GM23248 (cell line): ENCODE measurements at regions not wholly inside any gene's neighbourhood (a gene's known extent, or its start where the extent isn't known, plus 50 kb on each side); places are given as distances from the start of the nearest gene placed in this dataset.

Experiments
- DNase-seq: peaks from one replicate; pipeline ENCODE4 v3.0.0-alpha.2; 2015
- H2AFZ ChIP-seq: fragments of 200-600 bp; sonication (generic); 2 replicates; pipeline ENCODE4 v1.6.1; 2016; ENCODE audit warnings: antibody characterized with exemption
- H3F3A ChIP-seq: fragments of 200-600 bp; sonication (generic); 2 replicates; pipeline ENCODE4 v1.6.1; 2016; ENCODE audit warnings: mild to moderate bottlenecking, antibody characterized with exemption, mixed run types; ENCODE audit not compliant: insufficient read depth
- H3K27ac ChIP-seq: fragments of 200-600 bp; sonication (generic); 2 replicates; pipeline ENCODE4 v1.5.1; 2016; ENCODE audit warnings: mild to moderate bottlenecking
- H3K27me3 ChIP-seq: fragments of 200-600 bp; sonication (generic); replicated peaks from 2 replicates; pipeline ENCODE4 v1.6.1; 2016; ENCODE audit warnings: mild to moderate bottlenecking; ENCODE audit not compliant: insufficient read depth
- H3K36me3 ChIP-seq: fragments of 200-600 bp; sonication (generic); 2 replicates; pipeline ENCODE4 v1.6.1; 2016; ENCODE audit warnings: low read depth, mild to moderate bottlenecking
- H3K4me1 ChIP-seq: fragments of 200-600 bp; sonication (generic); 2 replicates; pipeline ENCODE4 v1.6.1; 2016; ENCODE audit warnings: mild to moderate bottlenecking; ENCODE audit not compliant: insufficient read depth
- H3K4me2 ChIP-seq: fragments of 200-600 bp; sonication (generic); one replicate; pipeline ENCODE4 v1.6.1; 2016; ENCODE audit warnings: mild to moderate bottlenecking; ENCODE audit not compliant: unreplicated experiment
- H3K4me3 ChIP-seq: fragments of 200-600 bp; sonication (generic); 2 replicates; pipeline ENCODE4 v1.5.1; 2016; ENCODE audit warnings: mild to moderate bottlenecking
- H3K79me2 ChIP-seq: fragments of 200-600 bp; sonication (generic); 2 replicates; pipeline ENCODE4 v1.6.1; 2016; ENCODE audit warnings: mild to moderate bottlenecking; ENCODE audit not compliant: insufficient read depth
- H3K9ac ChIP-seq: fragments of 200-600 bp; sonication (generic); 2 replicates; pipeline ENCODE4 v1.6.1; 2016; ENCODE audit warnings: mild to moderate bottlenecking
- H3K9me2 ChIP-seq: fragments of 200-600 bp; sonication (generic); 2 replicates; pipeline ENCODE4 v1.6.1; 2016; ENCODE audit warnings: mixed run types, mild to moderate bottlenecking, moderate library complexity; ENCODE audit not compliant: insufficient read depth
- H3K9me3 ChIP-seq: fragments of 200-600 bp; sonication (generic); one replicate; pipeline ENCODE4 v1.6.1; 2017; ENCODE audit warnings: low read depth
- H4K20me1 ChIP-seq: fragments of 200-600 bp; sonication (generic); 2 replicates; pipeline ENCODE4 v1.6.0; 2016; ENCODE audit not compliant: insufficient read depth
- EZH2 ChIP-seq: fragments of 200-600 bp; sonication (generic); IDR thresholded peaks from 2 replicates; pipeline ENCODE4 v1.6.1; 2018; ENCODE audit warnings: antibody characterized with exemption, mild to moderate bottlenecking; ENCODE audit not compliant: insufficient read depth, poor library complexity, severe bottlenecking
- EZH2phosphoT487 ChIP-seq: fragments of 200-600 bp; sonication (generic); IDR thresholded peaks from 2 replicates; pipeline ENCODE4 v1.6.1; 2018; ENCODE audit warnings: antibody characterized with exemption, moderate library complexity, mild to moderate bottlenecking, low read depth; ENCODE audit not compliant: insufficient read depth
- WGBS, 2 experiments: methylation state at CpG; one replicate each; pipeline ENCODE4 v1.1.6; 2015 to 2017; ENCODE audit warnings: low lambda C conversion rate in 2 of 2, low coverage in 1 of 2; ENCODE audit errors: missing lambda C conversion rate in 2 of 2; 5-methylcytosine and 5-hydroxymethylcytosine counted together
- in situ Hi-C: fragments of 300-500 bp; cut with MboI; formaldehyde crosslinking; loops from 2 replicates; pipeline ENCODE4 v1.15.0; 2020

DNA sequence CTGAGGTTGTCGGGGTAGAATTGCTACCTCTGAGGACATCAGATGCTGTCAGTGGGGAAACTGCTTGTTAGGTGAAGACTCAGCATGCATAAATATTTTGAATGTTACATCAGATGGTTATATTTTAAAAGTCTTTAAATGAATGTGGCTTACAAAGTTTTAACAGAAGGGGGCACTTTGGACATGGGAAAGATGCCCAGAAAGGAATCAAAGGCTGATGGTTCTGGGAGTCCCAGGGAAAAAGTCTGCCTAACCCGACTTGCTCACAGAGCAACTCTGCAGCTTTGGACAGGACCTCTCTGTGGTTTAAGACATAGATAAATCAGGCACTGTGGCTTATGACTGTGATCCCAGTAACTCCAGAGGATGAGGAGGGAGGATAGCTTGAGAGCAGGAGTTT is 474.9 kb downstream of the ATP23 start:
- H3K9me3 ChIP-seq: no peaks in the 10 kb centered on the region
- H3K27ac ChIP-seq: peak overlapping the region; percentile 96
- peaks cover 64% of the 10 kb centered on the region for H3K4me1 ChIP-seq
- no peaks in the 10 kb centered on the region for H3K79me2 ChIP-seq
- H3F3A ChIP-seq: peaks cover 58% of the 10 kb centered on the region
- H3K9ac ChIP-seq: peak overlapping the region; percentile 60
- 0% methylated on average over 2 of the region's 2 CpGs for WGBS, 2 experiments
- no peaks in the 10 kb centered on the region for H3K36me3 ChIP-seq
- no peak for TF ChIP-seq EZH2phosphoT487
- TF ChIP-seq EZH2: no peak
- H3K4me2 ChIP-seq: peak overlapping the region; percentile 52
- H3K27me3 ChIP-seq: no peaks in the 10 kb centered on the region
- peak; percentile 85 for DNase-seq
- H3K9me2 ChIP-seq: no peaks in the 10 kb centered on the region
- in situ Hi-C loops: no loop called here
- no peak overlapping the region for H3K4me3 ChIP-seq
- peak overlapping the region; percentile 65 for H2AFZ ChIP-seq
- H4K20me1 ChIP-seq: no peaks in the 10 kb centered on the region

DNA sequence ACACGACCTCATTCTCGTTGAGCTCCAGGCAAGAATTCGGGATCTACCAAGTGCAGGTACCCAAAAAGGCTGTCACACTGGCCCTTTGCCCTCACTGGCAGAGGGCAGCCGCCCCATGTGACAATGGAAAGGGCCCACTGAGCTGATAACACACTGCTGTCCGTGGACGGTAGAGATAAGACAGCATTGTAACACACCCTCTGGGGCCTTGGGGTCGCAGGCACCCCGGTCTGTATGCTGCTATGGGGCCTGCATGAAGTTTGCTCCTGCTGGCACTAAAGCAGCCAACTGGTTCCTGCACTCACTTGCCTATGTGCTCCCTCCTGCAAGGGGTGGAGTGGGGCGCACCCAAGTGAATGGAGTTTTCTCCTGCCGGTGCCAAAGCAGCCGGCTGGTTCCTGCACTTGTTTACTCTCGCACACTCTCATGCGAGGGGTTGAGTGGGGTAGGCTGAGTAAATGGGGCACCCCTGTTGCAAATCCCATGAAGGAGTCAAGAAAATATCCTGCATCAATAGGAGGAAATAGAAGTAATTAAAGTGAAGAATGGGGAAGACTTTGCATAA is 477.9 kb downstream of the ATP23 start:
- in situ Hi-C loops: no loop called here
- no peaks in the 10 kb centered on the region for H3K36me3 ChIP-seq
- H3K27ac ChIP-seq: no peak overlapping the region
- H3F3A ChIP-seq: peaks cover 49% of the 10 kb centered on the region
- H3K9me2 ChIP-seq: no peaks in the 10 kb centered on the region
- H3K4me2 ChIP-seq: no peak overlapping the region
- no peak overlapping the region for H2AFZ ChIP-seq
- no peaks in the 10 kb centered on the region for H3K79me2 ChIP-seq
- TF ChIP-seq EZH2 (no peak), EZH2phosphoT487 (no peak)
- no peak overlapping the region for H3K9ac ChIP-seq
- no peak overlapping the region for H3K4me3 ChIP-seq
- WGBS, 2 experiments: 97 to 98% methylated on average over 13 of the region's 13 CpGs
- H4K20me1 ChIP-seq: no peaks in the 10 kb centered on the region
- peaks cover 49% of the 10 kb centered on the region for H3K4me1 ChIP-seq
- no peaks in the 10 kb centered on the region for H3K27me3 ChIP-seq
- H3K9me3 ChIP-seq: no peaks in the 10 kb centered on the region
- no peak for DNase-seq

- Histone ChIP-seq H3K9me2 (no peaks in the 10 kb centered on the region), H3K79me2 (no peaks in the 10 kb centered on the region), H3K27me3 (no peaks in the 10 kb centered on the region), H3K36me3 (no peaks in the 10 kb centered on the region), H3K4me1 (peaks cover 51% of the 10 kb centered on the region), H4K20me1 (no peaks in the 10 kb centered on the region), H3K4me2 (peak overlapping the region; percentile 53), H3K9me3 (no peaks in the 10 kb centered on the region), H3F3A (peaks cover 52% of the 10 kb centered on the region), H2AFZ (no peak overlapping the region), H3K27ac (peak overlapping the region; percentile 78), H3K4me3 (no peak overlapping the region), H3K9ac (peak overlapping the region; percentile 54)
- in situ Hi-C loops: no loop called here
- DNase-seq: peak; percentile 55
- no peak for TF ChIP-seq EZH2phosphoT487
- no peak for TF ChIP-seq EZH2
- WGBS, 2 experiments: 53 to 57% methylated on average over 1 of the region's 1 CpG
Observed at GRCh38 chr12:58419905-58420304, 478.5 kb downstream of the ATP23 start.

DNA sequence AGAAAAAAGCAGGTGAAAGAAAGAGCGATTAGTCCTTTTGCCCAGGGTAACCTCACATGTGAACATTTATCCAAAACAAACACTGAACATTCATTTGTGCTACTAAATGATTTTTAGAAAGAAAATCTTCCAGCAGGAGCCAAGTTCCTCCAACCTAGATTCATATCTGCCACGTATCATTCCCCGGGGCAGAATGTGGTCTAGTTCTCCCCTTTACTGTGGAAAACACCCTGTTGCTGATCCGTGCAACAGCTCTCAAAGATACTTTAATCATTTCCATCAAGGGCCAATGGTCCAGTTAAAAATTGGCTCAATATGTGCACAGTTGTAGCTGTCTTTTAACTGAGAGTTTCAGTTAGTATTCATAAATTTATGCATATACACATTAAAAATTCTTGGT is 479.1 kb downstream of the ATP23 start:
- Histone ChIP-seq H3K4me2 (peak overlapping the region; percentile 53), H3K9me3 (no peaks in the 10 kb centered on the region), H2AFZ (peak overlapping the region; percentile 25; the same call in 1 of the 2 replicates), H4K20me1 (no peaks in the 10 kb centered on the region), H3K9me2 (no peaks in the 10 kb centered on the region), H3K4me1 (peaks cover 50% of the 10 kb centered on the region), H3K36me3 (no peaks in the 10 kb centered on the region), H3F3A (peaks cover 51% of the 10 kb centered on the region), H3K27me3 (no peaks in the 10 kb centered on the region), H3K79me2 (no peaks in the 10 kb centered on the region), H3K27ac (peak overlapping the region; percentile 78), H3K4me3 (peak overlapping the region; percentile 7; the same call in 1 of the 2 replicates), H3K9ac (peak overlapping the region; percentile 54)
- in situ Hi-C loops: no loop called here
- whole genome bisulfite sequencing, 2 experiments: 24 to 27% methylated on average over 4 of the region's 4 CpGs
- DNase-seq: peak; percentile 79
- no peak for TF ChIP-seq EZH2
- no peak for TF ChIP-seq EZH2phosphoT487
